IMR-90 (cell line): ENCODE measurements at regions not wholly inside any gene's neighbourhood (a gene's known extent, or its start where the extent isn't known, plus 50 kb on each side); places are given as distances from the start of the nearest gene placed in this dataset.

Experiments
- ATAC-seq: fragments of 200-7000 bp; cut with Tn5 transposase; 2 replicates; pipeline ENCODE4 v1.9.1; 2020; ENCODE audit warnings: low read depth, mild to moderate bottlenecking, moderate library complexity
- BruUV-seq: library from RNA; stranded (reverse); fragments of 400-500 nt; replicated peaks from 2 replicates; lab custom pipeline; 2021; lab: Mats Ljungman, UMichigan
- CTCF ChIA-PET: fragments of 300-600 bp; formaldehyde crosslinking; extraction: SDS; loops from one replicate; lab custom pipeline; 2021; ENCODE audit warnings: antibody characterized with exemption; lab: Yijun Ruan, JAX
- POLR2A ChIA-PET: fragments of 300-600 bp; sonication (Branson Sonifier 250); formaldehyde crosslinking; loops from one replicate; lab custom pipeline; 2022; ENCODE audit warnings: antibody characterized with exemption; ENCODE audit not compliant: unreplicated experiment; lab: Charles Lee
- DNase-seq: peaks from one replicate; pipeline ENCODE4 v3.0.0; 2013
- H2AFZ ChIP-seq: replicated peaks from 2 replicates; pipeline ENCODE3; 2013; ENCODE audit warnings: low read length, mild to moderate bottlenecking; ENCODE audit not compliant: poor library complexity
- H2AK5ac ChIP-seq: 2 replicates; pipeline ENCODE4 v1.6.1; 2013; ENCODE audit warnings: low read depth, low read length, inconsistent platforms
- H2AK9ac ChIP-seq: replicated peaks from 2 replicates; pipeline ENCODE3; 2013; ENCODE audit warnings: mild to moderate bottlenecking, low read depth, low read length, moderate library complexity; ENCODE audit not compliant: poor library complexity
- H2BK120ac ChIP-seq: 2 replicates; pipeline ENCODE4 v1.6.1; 2013; ENCODE audit warnings: low read depth, low read length, inconsistent platforms
- H2BK15ac ChIP-seq: 3 replicates; pipeline ENCODE4 v1.6.1; 2013; ENCODE audit warnings: low read depth, low read length, inconsistent platforms
- H2BK20ac ChIP-seq: 2 replicates; pipeline ENCODE4 v1.6.1; 2013; ENCODE audit warnings: low read depth, mild to moderate bottlenecking, inconsistent platforms, low read length, moderate library complexity
- H2BK5ac ChIP-seq: 2 replicates; pipeline ENCODE4 v1.6.1; 2013; ENCODE audit warnings: mild to moderate bottlenecking, low read depth, low read length, inconsistent platforms; ENCODE audit not compliant: poor library complexity, severe bottlenecking
- H3K14ac ChIP-seq: replicated peaks from 2 replicates; pipeline ENCODE4 v1.6.1; 2013; ENCODE audit warnings: low read depth, low read length, inconsistent platforms
- H3K18ac ChIP-seq: 2 replicates; pipeline ENCODE4 v1.6.1; 2013; ENCODE audit warnings: low read depth, low read length, control low read depth
- H3K23ac ChIP-seq: 2 replicates; pipeline ENCODE4 v1.6.1; 2013; ENCODE audit warnings: low read depth, low read length, inconsistent platforms
- H3K27ac ChIP-seq: 2 replicates; pipeline ENCODE4 v1.5.1; 2013; ENCODE audit warnings: mild to moderate bottlenecking, control low read depth, low read length; ENCODE audit not compliant: insufficient read depth
- H3K27me3 ChIP-seq: 2 replicates; pipeline ENCODE4 v1.6.1; 2013; ENCODE audit warnings: low read length; ENCODE audit not compliant: control insufficient read depth, insufficient read depth
- H3K36me3 ChIP-seq: 2 replicates; pipeline ENCODE4 v1.6.1; 2013; ENCODE audit warnings: low read length, mixed read lengths; ENCODE audit not compliant: control insufficient read depth, insufficient read depth
- H3K4ac ChIP-seq: 2 replicates; pipeline ENCODE4 v1.6.1; 2013; ENCODE audit warnings: low read depth, low read length, inconsistent platforms
- H3K4me1 ChIP-seq: 2 replicates; pipeline ENCODE4 v1.6.1; 2013; ENCODE audit warnings: low read length, mixed read lengths; ENCODE audit not compliant: control insufficient read depth, insufficient read depth
- H3K4me2 ChIP-seq: 2 replicates; pipeline ENCODE4 v1.6.1; 2013; ENCODE audit warnings: low read depth, mild to moderate bottlenecking, control low read depth, low read length, moderate library complexity
- H3K4me3 ChIP-seq: 2 replicates; pipeline ENCODE4 v1.5.1; 2013; ENCODE audit warnings: low read depth, mild to moderate bottlenecking, control low read depth, low read length, moderate library complexity; ENCODE audit not compliant: insufficient read depth
- H3K56ac ChIP-seq: 2 replicates; pipeline ENCODE4 v1.6.1; 2013; ENCODE audit warnings: low read length, inconsistent platforms; ENCODE audit not compliant: insufficient read depth; ENCODE audit errors: extremely low read depth
- H3K79me1 ChIP-seq, 2 experiments: 2 replicates each; pipeline ENCODE4 v1.6.1; 2013; ENCODE audit warnings: low read length in 2 of 2, inconsistent platforms in 1 of 2, low read depth in 1 of 2
- H3K9ac ChIP-seq: 2 replicates; pipeline ENCODE4 v1.6.1; 2013; ENCODE audit warnings: low read depth, low read length, control low read depth
- H3K9me1 ChIP-seq: 2 replicates; pipeline ENCODE4 v1.6.1; 2013; ENCODE audit warnings: low read length, inconsistent platforms; ENCODE audit not compliant: insufficient read depth
- H3K9me3 ChIP-seq: 2 replicates; pipeline ENCODE4 v1.6.1; 2013; ENCODE audit warnings: low read length; ENCODE audit not compliant: control insufficient read depth, insufficient read depth
- H4K20me1 ChIP-seq: 2 replicates; pipeline ENCODE4 v1.6.1; 2013; ENCODE audit warnings: low read length, inconsistent platforms; ENCODE audit not compliant: insufficient read depth
- H4K5ac ChIP-seq: 2 replicates; pipeline ENCODE4 v1.6.1; 2013; ENCODE audit warnings: mild to moderate bottlenecking, low read depth, low read length, control low read depth
- H4K8ac ChIP-seq, 2 experiments: 2 replicates each; pipeline ENCODE4 v1.6.1; 2013; ENCODE audit warnings: low read depth in 2 of 2, low read length in 2 of 2, control low read depth in 1 of 2, inconsistent platforms in 1 of 2
- H4K91ac ChIP-seq: 2 replicates; pipeline ENCODE4 v1.6.1; 2013; ENCODE audit warnings: low read depth, low read length, inconsistent platforms; ENCODE audit not compliant: insufficient read depth
- CEBPB ChIP-seq: IDR thresholded peaks from 2 replicates; pipeline ENCODE4 v1.6.1; 2012; ENCODE audit warnings: low read depth, low read length, improper control_type of control experiment
- CTCF ChIP-seq: conservative IDR thresholded peaks from 2 replicates; pipeline ENCODE4 v1.5.1; 2012; ENCODE audit warnings: mild to moderate bottlenecking, low read depth, low read length, improper control_type of control experiment
- FOS ChIP-seq: fragments of 150-350 bp; IDR thresholded peaks from 2 replicates; pipeline ENCODE4 v1.6.1; 2016; ENCODE audit warnings: low read depth, low read length
- NFE2L2 ChIP-seq: fragments of 150-350 bp; IDR thresholded peaks from 2 replicates; pipeline ENCODE4 v1.6.1; 2016; ENCODE audit warnings: low read depth, mild to moderate bottlenecking, low read length
- WGBS, 2 experiments: methylation state at CpG; one replicate each; pipeline versions ENCODE4 v1.1.5 to v1.1.7; 2013; ENCODE audit warnings: missing lambda C conversion rate in 2 of 2; ENCODE audit not compliant: insufficient read length in 1 of 2; ENCODE audit errors: extremely low coverage in 2 of 2; 5-methylcytosine and 5-hydroxymethylcytosine counted together
- dilution Hi-C: fragments of 300-500 bp; cut with HindIII; formaldehyde crosslinking; loops from one replicate; pipeline ENCODE4 v1.14.3; 2018; ENCODE audit warnings: low sequenced_read_pairs; ENCODE audit not compliant: unreplicated experiment
- in situ Hi-C: fragments of 300-500 bp; cut with MboI; formaldehyde crosslinking; loops from 3 replicates; pipeline ENCODE4 v1.14.3; 2019; ENCODE audit warnings: low sequenced_read_pairs, inconsistent platforms, mixed read lengths
- intact Hi-C: fragments of 100-400 bp; cut with micrococcal nuclease; formaldehyde crosslinking; loops from 2 replicates; pipeline ENCODE4 v1.10.0; 2022
- TF ChIP-seq, protein P1 (sequence below): fragments of 150-350 bp; IDR thresholded peaks from 2 replicates; pipeline ENCODE4 v1.6.1; 2016; ENCODE audit warnings: low read depth, mild to moderate bottlenecking, low read length, moderate library complexity, borderline replicate concordance

DNA sequence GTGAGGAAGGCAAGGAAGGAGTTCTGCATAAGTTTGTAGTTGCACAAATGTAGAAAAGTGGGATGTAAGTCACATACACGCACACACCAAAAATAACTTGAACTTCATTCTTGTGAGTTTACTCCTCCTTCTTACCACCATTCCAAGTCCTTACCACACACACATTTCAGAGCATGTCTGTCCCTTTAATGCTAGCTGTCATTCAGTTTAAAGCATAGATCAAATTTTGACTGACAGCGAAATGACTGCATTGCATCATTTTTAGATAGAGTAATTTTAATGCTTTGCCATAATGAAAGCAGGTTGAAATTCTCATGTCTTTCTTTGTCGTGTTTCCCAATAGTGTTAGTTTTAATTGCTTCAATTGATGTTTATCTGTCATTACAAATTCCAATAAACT is 629.6 kb upstream of the HTR2C start:
- Histone ChIP-seq H2BK120ac (no peak overlapping the region), H4K91ac (no peak overlapping the region), H3K4me2 (no peak overlapping the region), H3K27me3 (no peaks in the 10 kb centered on the region; the same call in 1 of the 2 replicates), H3K27ac (no peak overlapping the region), H3K9me3 (peaks cover 6% of the 10 kb centered on the region), H4K20me1 (no peaks in the 10 kb centered on the region), H4K8ac (no peak overlapping the region), H3K18ac (no peak overlapping the region), H3K9me1 (no peaks in the 10 kb centered on the region), H2BK15ac (no peak overlapping the region), H2AFZ (no peak overlapping the region), H2BK5ac (no peak overlapping the region), H3K36me3 (no peaks in the 10 kb centered on the region), H3K56ac (no peak overlapping the region), H2AK9ac (no peak overlapping the region), H3K4me1 (no peaks in the 10 kb centered on the region), H3K4ac (no peak overlapping the region), H4K5ac (no peak overlapping the region), H3K9ac (no peak overlapping the region), H2BK20ac (no peak overlapping the region), H3K23ac (no peak overlapping the region), H3K79me1 (no peaks in the 10 kb centered on the region), H3K14ac (no peak overlapping the region), H3K4me3 (no peak overlapping the region), H2AK5ac (no peak overlapping the region)
- no peak for ATAC-seq
- BruUV-seq = no TSS peak
- POLR2A ChIA-PET = no interaction called here
- WGBS, 2 experiments = no CpG with 5 or more reads among the region's 3 CpGs
- no peak for DNase-seq
- intact Hi-C loops (no loop called here), dilution Hi-C loops (no loop called here), in situ Hi-C loops (no loop called here)
- CTCF ChIA-PET = no interaction called here
- TF ChIP-seq CEBPB (no peak), CTCF (no peak), FOS (no peak), NFE2L2 (no peak)
- TF ChIP-seq, protein P1, sequence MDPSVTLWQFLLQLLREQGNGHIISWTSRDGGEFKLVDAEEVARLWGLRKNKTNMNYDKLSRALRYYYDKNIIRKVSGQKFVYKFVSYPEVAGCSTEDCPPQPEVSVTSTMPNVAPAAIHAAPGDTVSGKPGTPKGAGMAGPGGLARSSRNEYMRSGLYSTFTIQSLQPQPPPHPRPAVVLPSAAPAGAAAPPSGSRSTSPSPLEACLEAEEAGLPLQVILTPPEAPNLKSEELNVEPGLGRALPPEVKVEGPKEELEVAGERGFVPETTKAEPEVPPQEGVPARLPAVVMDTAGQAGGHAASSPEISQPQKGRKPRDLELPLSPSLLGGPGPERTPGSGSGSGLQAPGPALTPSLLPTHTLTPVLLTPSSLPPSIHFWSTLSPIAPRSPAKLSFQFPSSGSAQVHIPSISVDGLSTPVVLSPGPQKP = no peak
